HCT116 (cell line): ENCODE measurements at regions not wholly inside any gene's neighbourhood (a gene's known extent, or its start where the extent isn't known, plus 50 kb on each side); places are given as distances from the start of the nearest gene placed in this dataset.

Experiments used
- ATAC-seq: fragments of 200-7000 bp; cut with Tn5 transposase; 2 replicates; pipeline ENCODE4 v1.9.1; 2020; ENCODE audit warnings: mild to moderate bottlenecking, moderate library complexity
- BruUV-seq: library from RNA; stranded (reverse); fragments of 400-500 nt; replicated peaks from 2 replicates; lab custom pipeline; 2021; lab: Mats Ljungman, UMichigan
- CTCF ChIA-PET: fragments of 300-600 bp; sonication (Branson Sonifier 250); formaldehyde crosslinking; loops from one replicate; lab custom pipeline; 2021; ENCODE audit warnings: antibody characterized with exemption; lab: Charles Lee
- POLR2A ChIA-PET: fragments of 300-600, 350-600 bp; sonication (Branson Sonifier 250); formaldehyde crosslinking; loops from one replicate; lab custom pipeline; 2021; ENCODE audit warnings: antibody characterized with exemption; lab: Charles Lee
- RAD21 ChIA-PET, 2 experiments: fragments of 300-600 bp; sonication (Branson Sonifier 250); formaldehyde crosslinking; loops; one replicate each; lab custom pipeline; 2023; ENCODE audit warnings: low total read pairs in 2 of 2; ENCODE audit not compliant: uncharacterized antibody in 2 of 2, unreplicated experiment in 2 of 2, low non-redundant PET in 1 of 2; lab: Charles Lee
- DNase-seq: peaks from one replicate; pipeline ENCODE4 v3.0.0-alpha.2; 2010; ENCODE audit warnings: low read depth, low spot score
- H2AFZ ChIP-seq: fragments of 200-600 bp; shearing (Covaris generic), sonication (generic); 2 replicates; pipeline ENCODE4 v1.6.1; 2017; ENCODE audit warnings: low read depth, mixed run types, mixed read lengths, antibody characterized with exemption, low read length; ENCODE audit not compliant: poor library complexity, severe bottlenecking
- H3K27ac ChIP-seq: 2 replicates; pipeline ENCODE4 v1.5.1; 2012; ENCODE audit warnings: low read depth, low read length
- H3K27me3 ChIP-seq: fragments of 200-600 bp; sonication (generic); 2 replicates; pipeline ENCODE4 v1.6.1; 2016; ENCODE audit warnings: mixed run types, low read length, mixed read lengths; ENCODE audit not compliant: insufficient read depth
- H3K36me3 ChIP-seq, 2 experiments: fragments of 200-500 bp in 1 of 2; fragments of 200-600 bp in 1 of 2; sonication (Bioruptor generic) in 1 of 2; sonication (generic) in 1 of 2; 2 replicates each; pipeline versions ENCODE4 v1.5.1 to v1.6.1; 2014 to 2016; ENCODE audit warnings: low read length in 2 of 2, inconsistent platforms in 1 of 2, mixed read lengths in 1 of 2, mixed run types in 1 of 2; ENCODE audit not compliant: insufficient read depth in 2 of 2, control insufficient read depth in 1 of 2
- H3K4me1 ChIP-seq, 2 experiments: fragments of 200-600 bp in 1 of 2; sonication (generic) in 1 of 2; 2 replicates each; pipeline versions ENCODE4 v1.5.1 to v1.6.1; 2012 to 2017; ENCODE audit warnings: low read length in 2 of 2, inconsistent platforms in 1 of 2, mild to moderate bottlenecking in 1 of 2, mixed read lengths in 1 of 2, mixed run types in 1 of 2, moderate library complexity in 1 of 2; ENCODE audit not compliant: insufficient read depth in 2 of 2, control insufficient read depth in 1 of 2
- H3K4me2 ChIP-seq: fragments of 200-600 bp; sonication (generic); 2 replicates; pipeline ENCODE4 v1.6.1; 2017; ENCODE audit warnings: mixed run types, low read length, mixed read lengths
- H3K4me3 ChIP-seq, 2 experiments: fragments of 200-600 bp in 1 of 2; sonication (generic) in 1 of 2; replicated peaks in 1 of 2; 2 replicates each; pipeline ENCODE4 v1.5.1; 2011 to 2016; ENCODE audit warnings: low read length in 2 of 2, control low read depth in 1 of 2, low read depth in 1 of 2, mild to moderate bottlenecking in 1 of 2, mixed read lengths in 1 of 2, mixed run types in 1 of 2
- H3K79me2 ChIP-seq: fragments of 200-600 bp; sonication (generic); 2 replicates; pipeline ENCODE4 v1.6.1; 2017; ENCODE audit warnings: mild to moderate bottlenecking, mixed run types, low read length, moderate library complexity, mixed read lengths; ENCODE audit not compliant: insufficient read depth
- H3K9ac ChIP-seq: fragments of 200-600 bp; sonication (generic); 2 replicates; pipeline ENCODE4 v1.6.1; 2016; ENCODE audit warnings: low read length, mixed read lengths
- H3K9me2 ChIP-seq: fragments of 200-600 bp; sonication (generic), shearing (Covaris generic); 2 replicates; pipeline ENCODE4 v1.6.1; 2017; ENCODE audit warnings: mixed run types, mild to moderate bottlenecking, moderate library complexity; ENCODE audit not compliant: insufficient read depth
- H3K9me3 ChIP-seq, 2 experiments: fragments of 200-500 bp in 1 of 2; fragments of 200-600 bp in 1 of 2; sonication (Bioruptor generic) in 1 of 2; sonication (generic) in 1 of 2; 2 replicates each; pipeline ENCODE4 v1.6.1; 2014 to 2017; ENCODE audit warnings: low read length in 2 of 2, mixed read lengths in 2 of 2, inconsistent platforms in 1 of 2, low read depth in 1 of 2, mild to moderate bottlenecking in 1 of 2, mixed run types in 1 of 2, moderate library complexity in 1 of 2; ENCODE audit not compliant: control insufficient read depth in 1 of 2, insufficient read depth in 1 of 2
- H4K20me1 ChIP-seq: fragments of 200-600 bp; sonication (generic), shearing (Covaris generic); 2 replicates; pipeline ENCODE4 v1.6.1; 2017; ENCODE audit warnings: mixed run types, mild to moderate bottlenecking, moderate library complexity; ENCODE audit not compliant: insufficient read depth
- CBX3 ChIP-seq: IDR thresholded peaks from 2 replicates; pipeline ENCODE4 v1.6.1; 2012; ENCODE audit warnings: low read depth
- CTCF ChIP-seq, 3 experiments: fragments of 200-600 bp in 1 of 3; sonication (generic) in 1 of 3; IDR thresholded peaks in 2 of 3; conservative IDR thresholded peaks in 1 of 3; 2 replicates each; pipeline ENCODE4 v1.5.1; 2012 to 2017; ENCODE audit warnings: low read depth in 2 of 3, low read length in 2 of 3, antibody characterized with exemption in 1 of 3, borderline replicate concordance in 1 of 3, control low read depth in 1 of 3, mild to moderate bottlenecking in 1 of 3, mixed read lengths in 1 of 3, mixed run types in 1 of 3, moderate library complexity in 1 of 3; ENCODE audit not compliant: insufficient read depth in 1 of 3
- ELF1 ChIP-seq: IDR thresholded peaks from 2 replicates; pipeline ENCODE4 v1.6.1; 2012; ENCODE audit warnings: low read depth, borderline replicate concordance
- FOSL1 ChIP-seq: IDR thresholded peaks from 2 replicates; pipeline ENCODE4 v1.6.1; 2012; ENCODE audit warnings: low read depth
- JUND ChIP-seq: IDR thresholded peaks from 2 replicates; pipeline ENCODE4 v1.6.1; 2012
- POLR2A ChIP-seq: IDR thresholded peaks from 2 replicates; pipeline ENCODE4 v1.7.0; 2011; ENCODE audit warnings: borderline replicate concordance; ENCODE audit not compliant: insufficient read depth, insufficient read length; ENCODE audit errors: extremely low read depth
- RAD21 ChIP-seq: IDR thresholded peaks from 2 replicates; pipeline ENCODE4 v1.6.1; 2012; ENCODE audit warnings: low read depth, mild to moderate bottlenecking
- REST ChIP-seq: IDR thresholded peaks from 2 replicates; pipeline ENCODE4 v1.6.1; 2012; ENCODE audit warnings: low read depth
- TCF7L2 ChIP-seq: IDR thresholded peaks from 2 replicates; pipeline ENCODE4 v1.7.0; 2011; ENCODE audit warnings: borderline replicate concordance, inconsistent platforms; ENCODE audit not compliant: insufficient read depth, insufficient read length; ENCODE audit errors: extremely low read depth
- YY1 ChIP-seq: IDR thresholded peaks from 2 replicates; pipeline ENCODE4 v1.6.1; 2011; ENCODE audit warnings: low read length, low read depth, moderate library complexity, mild to moderate bottlenecking; ENCODE audit not compliant: insufficient replicate concordance; ENCODE audit errors: extremely low read depth
- ZFX ChIP-seq: fragments of 450-650 bp; IDR thresholded peaks from 2 replicates; pipeline ENCODE4 v1.6.1; 2017
- intact Hi-C: fragments of 100-400 bp; cut with micrococcal nuclease; formaldehyde crosslinking; loops from 2 replicates; pipeline ENCODE4 v1.10.0; 2022

GRCh38 chr11:128215238-128215882, 372.0 kb downstream of the ETS1 start:
- peaks cover 7 to 15% of the 10 kb centered on the region in 2 experiments for H3K4me1 ChIP-seq
- no peaks in the 10 kb centered on the region for H4K20me1 ChIP-seq
- ChIA-PET POLR2A (no interaction called here), RAD21 (no interaction called here), CTCF (no interaction called here)
- H3K27me3 ChIP-seq: no peaks in the 10 kb centered on the region
- H3K9me3 ChIP-seq: no peaks in the 10 kb centered on the region
- H3K4me2 ChIP-seq: no peak overlapping the region
- H3K4me3 ChIP-seq: no peak overlapping the region
- no peak for TF ChIP-seq REST
- DNase-seq (no peak), ATAC-seq (no peak)
- intact Hi-C loops: no loop called here
- no peaks in the 10 kb centered on the region for H3K79me2 ChIP-seq
- H2AFZ ChIP-seq: no peak overlapping the region
- no peak overlapping the region for H3K27ac ChIP-seq
- no TSS peak for BruUV-seq
- no peak overlapping the region for H3K9ac ChIP-seq
- no peaks in the 10 kb centered on the region for H3K36me3 ChIP-seq
- no peaks in the 10 kb centered on the region for H3K9me2 ChIP-seq

GRCh38 chr11:128214263-128214662, 373.1 kb downstream of the ETS1 start:
- no peaks in the 10 kb centered on the region for H3K9me3 ChIP-seq
- no peak for DNase-seq
- no peak overlapping the region for H3K4me3 ChIP-seq
- CTCF ChIA-PET: no interaction called here
- intact Hi-C loops: no loop called here
- H4K20me1 ChIP-seq: no peaks in the 10 kb centered on the region
- no peak overlapping the region for H3K27ac ChIP-seq
- POLR2A ChIA-PET: no interaction called here
- no peaks in the 10 kb centered on the region for H3K9me2 ChIP-seq
- peaks cover 18 to 26% of the 10 kb centered on the region in 2 experiments for H3K4me1 ChIP-seq
- no peak overlapping the region for H2AFZ ChIP-seq
- no peak for ATAC-seq
- no peak overlapping the region for H3K9ac ChIP-seq
- RAD21 ChIA-PET: no interaction called here
- H3K79me2 ChIP-seq: no peaks in the 10 kb centered on the region
- H3K36me3 ChIP-seq: no peaks in the 10 kb centered on the region
- BruUV-seq: no TSS peak
- no peaks in the 10 kb centered on the region for H3K27me3 ChIP-seq
- H3K4me2 ChIP-seq: no peak overlapping the region
- TF ChIP-seq YY1: no peak
- no peak for TF ChIP-seq TCF7L2
- TF ChIP-seq FOSL1: no peak
- no peak for TF ChIP-seq ELF1
- no peak for TF ChIP-seq POLR2A
- no peak for TF ChIP-seq RAD21
- no peak for TF ChIP-seq JUND
- no peak for TF ChIP-seq CTCF (IDR thresholded peaks at IDR 0.05 in 2 of 3, conservative IDR thresholded peaks at IDR 0.05 in 1 of 3; ENCODE audit: borderline replicate concordance in 1 of 3, insufficient read depth in 1 of 3, low read depth in 2 of 3, low read length in 2 of 3)
- TF ChIP-seq ZFX: no peak
- TF ChIP-seq CBX3: no peak
